ENCODE measurements at regions not wholly inside any gene's neighbourhood (a gene's known extent, or its start where the extent isn't known, plus 50 kb on each side); places are given as distances from the start of the nearest gene placed in this dataset.
"Not testable (repeated sequence)": the region's sequence is repeated elsewhere in the genome, so short reads cannot be mapped to it uniquely, and the experiment has no call there.

DNA sequence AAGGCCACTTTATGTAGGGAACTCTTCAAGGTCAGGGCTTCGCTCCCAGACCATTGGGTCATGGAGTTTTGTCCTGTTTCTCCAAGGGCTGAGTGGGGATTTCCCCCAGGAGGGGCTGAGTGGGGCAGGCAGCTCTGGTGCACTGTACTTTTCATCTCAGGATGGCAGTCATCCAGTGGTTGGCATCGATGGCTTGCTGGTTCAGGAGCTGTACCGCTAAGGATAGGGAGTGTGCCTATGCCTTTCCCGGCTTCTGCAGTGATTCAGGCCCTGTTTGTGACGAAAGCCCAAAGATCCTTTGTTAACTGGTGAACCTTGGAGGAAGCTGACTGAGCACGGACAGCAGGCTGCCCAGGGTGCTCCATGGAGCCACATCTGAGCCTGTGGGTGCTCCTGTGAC lies 100.1 kb upstream of the GADD45A start:
- no peak for DNase-seq (ENCODE audit: low spot score)

DNA sequence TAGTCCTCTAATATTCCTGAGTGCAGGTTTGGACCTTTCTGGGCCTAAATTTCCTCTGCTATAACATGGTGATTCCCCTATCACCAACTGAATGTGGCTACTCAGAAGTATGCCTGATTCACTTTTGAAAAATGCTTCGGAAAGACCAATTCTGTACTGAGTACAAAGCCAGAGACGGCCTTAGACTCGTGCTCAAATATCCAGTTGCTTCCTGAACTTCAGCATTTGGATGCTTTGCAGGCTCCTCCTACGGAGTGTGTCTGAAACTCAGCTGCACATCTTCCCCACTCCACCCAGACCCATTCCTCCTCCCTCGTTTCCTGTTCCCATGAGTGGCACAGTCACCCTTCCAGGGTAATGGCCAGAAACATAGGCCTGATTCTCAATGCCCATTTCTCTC lies 98.4 kb upstream of the GADD45A start:
- DNase-seq (ENCODE audit: low spot score) = no peak

DNA sequence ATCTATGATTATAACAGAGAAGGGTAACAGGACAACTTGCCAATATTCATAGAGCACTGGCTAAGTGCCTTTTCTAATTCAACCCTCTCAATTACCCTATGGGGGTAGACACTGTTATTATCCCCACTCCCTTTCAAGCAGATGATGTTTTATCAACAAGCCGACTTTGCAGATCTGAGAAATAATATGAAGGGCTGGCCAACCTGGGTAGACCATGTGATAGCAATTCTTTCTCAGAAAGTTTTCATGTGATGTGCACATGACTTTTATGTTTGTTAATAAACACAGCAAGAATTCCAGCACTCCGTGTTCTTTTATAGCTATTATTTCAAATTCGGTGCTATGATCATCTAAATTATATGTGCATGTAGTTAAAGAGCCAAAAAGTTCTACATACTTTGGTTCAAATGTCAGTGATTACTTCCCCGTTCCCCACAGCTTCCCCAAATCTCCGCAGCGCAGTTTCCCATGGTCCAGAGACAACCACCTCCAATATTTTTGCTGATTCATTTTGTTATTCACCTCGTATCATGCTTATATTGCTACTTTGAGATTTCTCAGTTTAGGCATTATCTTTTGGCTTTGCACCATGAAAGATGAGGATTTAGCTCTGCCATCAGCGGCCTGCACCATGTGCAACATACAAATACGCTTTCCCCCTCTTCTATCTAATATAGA lies 96.7 kb upstream of the GADD45A start:
- no peak for DNase-seq (ENCODE audit: low spot score)

DNA sequence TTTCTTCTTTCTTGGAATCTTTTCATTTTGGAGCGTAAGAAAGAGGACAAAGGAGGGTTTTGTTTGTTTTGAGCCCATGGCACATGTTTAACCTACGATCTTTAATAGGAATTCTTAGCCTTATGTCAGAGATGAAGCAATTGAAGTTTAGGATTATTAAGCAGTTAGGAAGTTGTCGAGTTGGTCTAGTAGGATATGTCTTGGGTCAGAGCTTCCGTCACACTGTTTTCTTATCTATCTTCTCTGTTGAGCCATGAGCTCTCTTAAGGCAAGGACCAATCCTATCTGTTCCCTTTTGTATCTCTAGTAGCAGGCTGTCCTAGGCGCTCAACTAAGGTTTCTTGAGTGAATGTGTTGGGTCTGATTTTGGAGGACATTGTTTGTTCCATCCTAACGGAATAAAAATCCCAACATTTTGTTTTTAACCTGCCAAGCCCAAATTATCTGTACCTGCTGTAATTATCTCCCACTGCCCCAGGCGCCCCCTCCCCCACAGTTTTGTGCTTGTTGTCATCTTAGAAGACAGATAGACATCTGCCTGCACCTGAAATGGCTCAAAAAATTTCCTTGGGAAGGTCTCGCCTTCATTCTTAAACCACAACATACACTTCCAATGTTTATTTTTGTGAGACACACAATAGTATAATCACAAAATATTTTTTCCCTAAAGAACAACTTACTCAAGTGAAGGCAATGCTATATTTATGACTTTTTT lies 95.3 kb upstream of the GADD45A start:
- no peak for DNase-seq (ENCODE audit: low spot score)

DNA sequence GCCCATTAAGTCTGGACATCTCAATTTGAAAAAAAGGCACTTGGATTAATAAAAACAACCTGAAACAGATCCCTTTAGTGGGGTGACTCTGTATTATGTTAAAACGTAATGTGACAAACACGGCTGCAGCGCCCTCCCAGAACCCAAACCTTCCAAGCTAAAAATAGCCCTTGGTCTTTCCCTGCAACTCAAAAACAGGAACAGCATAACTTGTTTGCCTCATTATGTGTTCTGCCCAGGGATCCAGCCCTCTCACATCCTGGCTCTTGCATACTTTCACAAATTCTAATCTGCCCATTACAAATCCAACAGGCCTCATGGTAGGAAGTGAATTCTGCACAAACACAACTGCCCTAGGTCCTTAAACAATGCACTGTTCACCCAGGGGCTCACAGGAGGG lies 94.7 kb upstream of the GADD45A start:
- DNase-seq (ENCODE audit: low spot score) = no peak

DNA sequence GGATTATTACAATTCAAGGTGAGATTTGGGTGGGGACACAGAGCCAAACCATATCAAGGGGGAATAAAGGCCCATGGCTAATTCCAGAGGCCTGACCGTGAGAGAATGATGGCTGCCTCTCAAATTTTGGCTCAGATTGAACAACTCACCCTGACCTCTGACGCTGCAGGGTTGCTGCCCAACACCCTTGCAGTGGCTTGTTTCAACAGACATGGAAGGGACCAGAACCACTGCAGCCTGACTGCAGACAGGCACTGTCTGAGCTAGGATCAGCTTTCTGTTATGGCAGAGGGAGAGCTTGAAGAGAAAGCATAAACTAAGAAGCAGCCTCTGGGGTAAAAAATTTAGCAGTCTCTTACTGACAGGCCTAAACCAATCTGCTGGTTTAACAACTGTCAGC lies 90.2 kb upstream of the GADD45A start:
- DNase-seq (ENCODE audit: low spot score) = no peak

DNA sequence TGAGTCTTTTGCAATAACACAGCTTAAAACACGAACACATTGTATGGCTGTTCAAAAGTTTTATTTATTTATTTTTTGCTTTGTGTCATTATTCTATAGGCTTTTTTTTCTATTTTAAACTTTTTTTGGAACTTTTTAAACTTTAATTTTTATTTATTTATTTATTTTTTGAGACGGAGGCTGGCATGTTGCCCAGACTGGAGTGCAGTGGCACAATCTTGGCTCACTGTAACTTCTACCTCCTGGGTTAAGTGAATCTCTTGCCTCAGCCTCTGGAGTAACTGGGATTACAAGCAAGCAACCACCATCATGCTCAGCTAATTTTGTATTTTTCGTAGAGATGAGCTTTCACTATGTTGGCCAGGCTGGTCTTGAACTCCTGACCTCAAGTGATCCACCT lies 88.3 kb upstream of the GADD45A start:
- no peak for DNase-seq (ENCODE audit: low spot score)

DNA sequence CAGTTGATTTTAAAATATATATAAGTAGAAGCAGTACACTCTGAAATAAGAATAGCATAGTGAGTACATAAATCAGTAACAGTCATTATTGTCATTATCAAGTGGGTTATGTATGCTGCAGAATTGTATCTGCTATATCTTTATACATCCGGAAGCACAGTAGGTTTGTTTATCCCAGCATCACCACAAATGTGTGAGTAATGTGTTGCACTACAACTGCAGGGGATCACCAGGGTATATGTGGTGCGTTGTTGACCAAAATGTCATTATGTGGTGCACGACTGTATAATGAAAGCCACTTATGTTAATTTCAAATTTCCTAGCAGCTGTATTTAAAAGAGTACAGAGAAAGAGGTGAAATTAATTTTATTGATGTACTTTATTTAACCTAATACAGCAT lies 87.7 kb upstream of the GADD45A start:
- DNase-seq (ENCODE audit: low spot score) = no peak

DNA sequence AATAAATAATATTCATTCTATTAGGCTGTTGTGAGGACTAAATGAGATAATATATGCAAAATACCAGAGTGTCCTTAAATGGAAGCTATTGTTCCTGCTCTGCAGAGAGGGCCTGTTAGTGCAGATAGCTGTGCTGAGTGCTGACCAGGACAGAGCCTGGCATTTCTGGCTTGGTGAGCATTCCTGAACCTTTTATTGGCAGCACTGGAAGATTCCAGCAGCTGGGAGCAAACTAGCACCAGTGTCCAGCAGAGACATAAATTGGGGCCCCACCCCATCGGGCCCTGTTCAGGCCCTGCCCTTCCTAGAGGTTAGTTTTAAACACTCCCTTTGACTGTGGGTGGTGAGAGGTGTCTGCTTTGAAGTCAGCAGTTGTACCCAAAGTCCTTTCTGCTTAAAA lies 85.9 kb upstream of the GADD45A start:
- DNase-seq (ENCODE audit: low spot score) = no peak

DNA sequence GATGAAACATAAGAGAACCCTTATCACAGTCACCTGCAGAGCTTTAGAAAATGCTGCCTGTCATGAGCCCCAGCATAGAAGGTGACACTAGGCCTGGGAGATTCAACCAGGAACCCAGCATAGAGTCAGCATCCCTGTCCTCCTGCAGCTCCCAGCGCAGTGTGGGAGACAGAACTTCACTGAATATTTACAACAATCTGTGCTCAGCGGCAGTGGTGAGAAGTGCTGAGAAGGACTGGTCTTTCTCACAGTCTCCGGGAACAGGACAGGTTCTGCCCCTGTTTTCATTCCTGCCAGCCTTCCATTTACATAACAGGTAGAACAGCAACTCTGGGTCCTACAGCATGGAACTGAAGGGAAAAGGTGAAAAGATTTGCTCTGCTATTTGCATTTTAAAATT lies 83.5 kb upstream of the GADD45A start:
- DNase-seq (ENCODE audit: low spot score) = no peak

DNA sequence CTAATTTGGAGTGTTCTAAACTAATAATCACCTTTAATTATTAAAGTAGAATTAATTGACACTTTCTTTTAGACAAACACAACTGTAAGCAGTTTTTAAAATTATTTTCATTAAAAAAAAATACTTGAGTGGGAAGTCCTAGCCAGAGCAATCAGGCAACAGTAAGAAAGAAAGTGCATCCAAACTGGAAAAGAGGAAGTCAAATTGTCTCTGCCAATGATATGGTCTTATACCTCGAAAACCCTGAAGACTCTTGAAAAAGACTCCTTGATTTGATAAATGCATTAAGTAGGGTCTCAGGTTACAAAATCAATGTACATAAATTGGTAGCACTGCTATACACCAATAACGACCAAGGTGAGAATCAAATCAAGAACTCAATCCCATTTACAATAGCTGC lies 83.0 kb upstream of the GADD45A start:
- DNase-seq (ENCODE audit: low spot score) = no peak

DNA sequence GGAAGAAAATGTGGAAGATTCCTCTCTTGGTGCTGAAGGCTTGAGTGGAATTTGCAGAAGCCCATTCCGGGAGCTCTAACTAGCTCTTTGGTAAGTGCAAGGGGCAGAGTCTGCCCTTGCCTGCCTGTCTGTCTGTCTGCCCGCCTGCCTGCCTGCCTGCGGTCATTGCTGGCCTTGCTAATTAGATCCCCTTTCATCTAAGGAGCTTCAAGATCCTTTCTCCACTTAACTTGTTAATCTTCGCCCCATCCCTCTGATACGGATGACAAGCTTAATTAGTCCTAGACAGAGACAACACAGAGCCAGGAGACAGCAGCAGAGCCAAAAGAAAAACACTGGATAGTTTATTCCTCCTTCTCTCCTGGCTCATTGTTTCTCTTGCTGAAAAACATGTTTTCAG lies 80.2 kb upstream of the GADD45A start:
- no peak for DNase-seq (ENCODE audit: low spot score)

DNA sequence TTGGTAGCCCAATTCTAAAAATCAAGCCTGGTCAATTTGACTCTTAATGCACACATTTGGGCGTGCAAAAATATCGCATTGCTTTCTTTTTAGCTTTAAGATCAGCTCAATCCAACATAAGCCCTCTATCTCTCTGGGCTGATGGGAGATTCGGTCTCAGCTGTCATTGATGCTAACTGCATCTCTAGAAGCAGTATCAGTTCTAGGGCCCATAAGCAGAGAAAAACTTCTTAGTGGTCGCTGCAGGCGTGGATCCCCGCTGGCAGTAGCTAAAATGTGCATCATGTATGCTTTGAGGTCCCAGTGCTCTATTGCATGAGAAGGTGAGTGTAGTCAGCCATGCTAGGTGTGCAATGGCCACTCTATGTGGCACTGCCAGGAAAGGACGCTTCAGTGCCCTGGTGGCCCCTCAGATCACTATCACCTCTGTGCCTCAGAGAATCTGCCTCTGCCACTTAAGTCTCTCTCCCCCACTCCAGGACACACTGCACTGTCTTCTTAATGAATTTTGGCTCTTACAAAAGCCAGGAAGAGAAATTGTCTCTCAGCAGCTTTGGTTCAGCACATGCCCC lies 79.7 kb upstream of the GADD45A start:
- DNase-seq (ENCODE audit: low spot score) = no peak

DNA sequence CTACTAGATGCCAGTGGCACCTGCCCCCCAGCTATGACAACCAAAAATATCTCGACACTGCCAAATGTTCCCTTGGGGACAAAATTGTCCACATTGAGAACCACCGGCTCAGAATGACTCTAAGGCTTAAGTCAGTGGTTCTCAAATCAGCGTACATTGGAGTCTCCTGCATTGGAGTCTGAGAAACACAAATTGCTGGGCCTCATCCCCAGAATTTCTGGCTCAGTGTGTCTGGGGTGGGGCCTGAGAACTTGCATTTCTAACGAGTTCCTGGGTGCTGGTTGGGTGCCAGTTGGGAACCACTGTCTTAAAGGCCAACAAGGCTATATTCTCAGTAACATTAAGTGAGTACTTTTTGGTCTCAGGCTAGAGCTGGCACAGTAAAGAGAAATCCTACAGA lies 77.7 kb upstream of the GADD45A start:
- DNase-seq (ENCODE audit: low spot score) = no peak

DNA sequence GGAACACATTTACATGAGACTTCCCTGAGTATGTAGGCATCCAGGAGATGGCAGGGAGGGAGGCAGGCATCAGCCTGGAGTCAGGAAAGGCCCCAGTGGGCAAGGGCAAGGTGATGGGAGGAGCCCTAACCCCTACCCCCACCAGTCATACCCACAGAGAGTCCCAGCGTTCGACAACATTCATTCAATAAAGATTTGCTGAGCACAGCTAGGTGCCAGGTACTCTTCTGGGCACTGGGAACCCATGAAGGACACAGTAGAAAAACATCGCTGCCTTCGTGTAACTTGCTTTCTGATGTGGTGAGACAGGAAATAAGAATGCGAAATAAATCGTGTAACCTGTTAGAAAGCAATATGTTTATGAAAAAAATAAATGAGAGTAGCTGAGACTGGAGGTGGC lies 77.3 kb upstream of the GADD45A start:
- no peak for DNase-seq (ENCODE audit: low spot score)

DNA sequence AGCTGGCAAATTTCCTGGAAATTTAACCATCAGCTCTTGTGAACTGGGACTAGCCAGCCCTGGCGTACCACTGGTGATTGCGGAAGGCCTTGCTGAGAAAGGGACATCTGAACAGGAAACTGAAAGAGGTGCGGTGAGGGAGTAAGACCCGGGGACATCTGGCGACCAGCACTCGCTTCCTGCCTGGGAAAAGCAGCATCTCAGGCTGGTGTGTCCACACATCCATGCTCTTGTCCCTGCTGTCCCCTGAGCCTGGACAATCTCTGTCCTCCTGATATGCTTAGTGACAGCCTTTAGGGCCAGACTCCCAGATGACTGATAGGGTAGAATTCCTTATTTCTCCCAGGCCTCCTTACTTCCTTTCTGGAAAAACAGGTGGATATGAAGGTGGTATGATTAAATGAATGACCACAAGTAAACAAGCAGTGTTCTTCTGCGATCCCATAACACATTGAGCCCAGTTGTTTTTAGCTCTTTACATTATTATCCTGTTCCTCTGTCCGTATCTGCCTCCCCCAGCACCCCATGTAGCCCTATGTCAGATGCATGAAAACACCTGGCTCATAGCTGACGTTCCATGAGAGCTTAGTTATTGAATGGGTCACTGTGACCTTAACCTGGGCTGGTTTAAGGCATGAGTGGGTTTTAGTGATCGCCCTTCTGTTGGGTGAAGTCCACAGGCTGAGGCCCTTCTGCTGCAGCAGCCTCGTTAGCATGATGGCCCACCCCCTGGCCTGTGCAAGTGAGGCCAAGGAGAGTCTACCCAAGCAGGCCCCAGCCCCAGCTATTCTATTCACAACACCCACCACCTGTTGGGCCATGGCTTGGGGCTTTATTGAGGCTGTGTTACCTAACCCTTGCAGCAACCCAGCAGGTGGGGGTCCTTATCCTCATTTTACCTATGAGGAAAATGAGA lies 76.1 kb upstream of the GADD45A start:
- DNase-seq (ENCODE audit: low spot score) = no peak

DNA sequence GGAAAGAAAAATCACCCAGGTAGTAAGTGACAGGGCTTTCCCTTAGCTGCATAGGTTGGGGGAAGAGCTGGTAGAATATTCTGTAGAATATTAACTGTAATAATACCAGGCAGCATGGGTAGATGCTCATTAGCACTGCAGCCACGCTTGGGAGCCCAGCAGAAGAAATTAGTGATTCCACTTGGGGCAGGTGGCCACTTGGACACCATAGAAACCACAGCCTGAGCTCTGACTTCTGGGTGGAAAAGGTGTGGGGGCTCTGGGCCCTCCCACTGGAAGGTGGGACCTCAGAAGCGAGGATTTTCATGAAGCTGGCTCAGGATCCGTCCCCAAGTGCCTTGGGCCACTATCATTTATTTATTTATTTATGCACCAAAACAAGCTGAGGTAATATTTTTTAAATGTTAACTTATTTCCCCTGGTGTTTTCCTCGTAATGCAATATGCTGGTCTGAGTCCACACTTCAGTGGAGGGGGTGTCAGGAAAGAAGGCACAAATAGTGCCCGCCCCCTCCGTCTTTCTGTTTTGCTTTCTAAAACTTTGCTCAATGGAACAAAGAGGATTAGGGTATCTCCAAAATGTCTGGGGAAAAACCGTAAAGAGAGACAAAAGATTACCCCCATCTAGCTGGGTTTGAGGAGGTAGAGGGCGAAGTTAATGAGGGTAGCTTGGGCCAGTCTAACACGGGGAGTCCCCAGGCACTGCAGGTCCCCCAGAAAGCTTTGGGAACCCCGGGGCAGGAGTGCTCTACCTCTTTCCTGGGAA lies 75.2 kb upstream of the GADD45A start:
- no peak for DNase-seq (ENCODE audit: low spot score)

DNA sequence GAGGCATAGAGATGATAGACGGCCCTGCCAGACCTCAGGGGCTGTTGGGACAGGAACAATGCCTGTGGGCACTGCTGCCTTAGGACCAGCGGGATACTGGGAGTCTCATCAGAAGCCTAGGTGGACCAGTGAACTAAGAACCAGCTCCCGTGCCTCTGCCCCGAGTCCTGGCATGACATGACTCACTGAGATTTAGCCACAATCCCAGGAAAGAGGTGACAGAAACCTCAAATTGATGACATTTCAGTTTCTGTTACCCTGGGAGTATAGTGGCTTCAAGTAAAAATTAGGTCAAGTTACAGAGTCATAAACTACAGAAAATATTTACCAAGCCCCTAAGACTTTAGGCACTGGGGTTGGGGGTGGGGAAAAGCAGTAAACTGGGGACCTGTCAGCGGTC lies 74.6 kb upstream of the GADD45A start:
- no peak for DNase-seq (ENCODE audit: low spot score)

DNA sequence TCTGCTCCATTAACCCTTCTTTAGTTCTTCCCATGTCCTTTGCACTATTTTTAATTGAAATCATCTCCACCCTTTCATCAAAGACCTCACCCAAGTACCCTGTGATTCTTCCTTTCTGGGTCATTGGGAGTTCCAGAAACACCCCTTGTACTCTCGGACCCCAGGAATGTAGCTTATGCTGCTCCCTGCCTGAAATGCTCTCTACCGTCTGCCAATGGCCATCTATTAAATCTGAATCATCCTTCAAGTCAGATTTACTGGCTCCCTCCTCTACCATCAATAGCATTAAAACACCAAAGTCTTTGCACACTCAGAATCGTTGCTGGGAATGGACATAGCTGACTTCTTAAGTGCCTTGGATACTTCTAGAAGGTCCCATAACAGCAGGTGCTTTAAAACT lies 73.2 kb upstream of the GADD45A start:
- DNase-seq (ENCODE audit: low spot score) = no peak

DNA sequence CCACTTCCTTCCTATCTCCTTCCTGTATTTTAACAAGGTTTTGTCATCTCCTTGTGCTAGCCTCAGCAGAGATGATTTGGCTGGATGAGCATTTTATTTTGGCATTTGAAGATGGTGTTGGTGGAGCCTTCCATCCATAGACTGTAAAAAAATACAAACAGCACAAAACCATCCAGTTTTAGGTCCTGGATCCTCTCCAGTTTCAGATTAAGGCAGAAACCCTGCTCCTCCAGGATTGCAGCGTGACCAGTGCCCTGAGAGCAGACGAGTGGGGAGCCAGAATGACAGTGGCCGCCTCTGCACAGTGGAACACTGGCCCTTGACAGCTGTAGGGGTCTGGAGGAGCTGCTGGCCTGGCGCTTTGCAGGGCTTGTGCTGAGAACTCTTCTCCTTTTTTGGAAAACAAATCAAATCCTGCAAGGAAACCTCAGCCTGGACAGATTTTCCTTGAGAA lies 72.2 kb upstream of the GADD45A start:
- DNase-seq (ENCODE audit: low spot score) = no peak

DNA sequence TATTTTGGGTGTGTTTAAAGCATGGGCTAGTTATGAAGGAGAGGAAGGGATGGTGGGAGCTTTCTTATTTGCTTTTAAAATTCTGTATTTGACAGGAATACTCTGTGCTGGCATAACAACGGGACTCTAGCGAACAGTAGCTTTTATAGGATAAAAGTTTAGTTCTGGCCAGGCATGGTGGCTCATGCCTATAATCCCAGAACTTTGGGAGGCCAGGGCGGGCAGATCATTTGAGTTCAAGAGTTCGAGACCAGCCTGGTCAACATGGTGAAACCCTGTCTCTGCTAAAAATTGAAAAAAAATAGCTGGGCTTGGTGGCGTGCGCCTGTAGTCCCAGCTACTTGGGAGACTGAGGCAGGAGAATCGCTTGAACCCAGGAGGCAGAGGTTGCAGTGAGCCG lies 71.5 kb upstream of the GADD45A start:
- not testable (repeated sequence) for DNase-seq (ENCODE audit: low spot score)

DNA sequence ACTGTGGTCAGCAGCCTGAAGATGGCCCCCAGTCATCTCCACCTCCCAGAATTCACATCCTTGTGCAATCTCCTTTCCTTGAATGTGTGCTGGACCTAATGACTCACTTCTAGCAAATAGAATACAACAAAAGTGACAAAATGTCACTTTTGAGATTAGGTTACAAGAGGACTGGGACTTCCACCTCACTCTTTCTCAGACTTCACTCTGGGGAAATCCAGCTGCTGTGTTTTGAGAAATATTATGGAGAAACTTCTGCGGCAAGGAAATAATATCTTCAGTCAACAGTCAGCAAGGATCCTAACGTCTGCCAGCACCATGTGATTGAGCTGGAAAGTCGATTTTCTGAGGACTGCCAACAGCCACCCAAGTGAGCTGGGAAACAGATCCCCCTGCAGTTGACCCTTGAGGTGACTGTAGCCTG lies 70.5 kb upstream of the GADD45A start:
- no peak for DNase-seq (ENCODE audit: low spot score)

Data from NAMALWA (cell line).